GM12874 (cell line): ENCODE measurements at regions not wholly inside any gene's neighbourhood (a gene's known extent, or its start where the extent isn't known, plus 50 kb on each side); places are given as distances from the start of the nearest gene placed in this dataset.

Experiments used
- TF ChIP-seq, protein P1 (sequence below): IDR thresholded peaks from 2 replicates; pipeline ENCODE4 v1.5.1; 2011; ENCODE audit warnings: low read depth, mild to moderate bottlenecking, control low read depth, low read length, moderate library complexity; ENCODE audit not compliant: insufficient read depth

DNA sequence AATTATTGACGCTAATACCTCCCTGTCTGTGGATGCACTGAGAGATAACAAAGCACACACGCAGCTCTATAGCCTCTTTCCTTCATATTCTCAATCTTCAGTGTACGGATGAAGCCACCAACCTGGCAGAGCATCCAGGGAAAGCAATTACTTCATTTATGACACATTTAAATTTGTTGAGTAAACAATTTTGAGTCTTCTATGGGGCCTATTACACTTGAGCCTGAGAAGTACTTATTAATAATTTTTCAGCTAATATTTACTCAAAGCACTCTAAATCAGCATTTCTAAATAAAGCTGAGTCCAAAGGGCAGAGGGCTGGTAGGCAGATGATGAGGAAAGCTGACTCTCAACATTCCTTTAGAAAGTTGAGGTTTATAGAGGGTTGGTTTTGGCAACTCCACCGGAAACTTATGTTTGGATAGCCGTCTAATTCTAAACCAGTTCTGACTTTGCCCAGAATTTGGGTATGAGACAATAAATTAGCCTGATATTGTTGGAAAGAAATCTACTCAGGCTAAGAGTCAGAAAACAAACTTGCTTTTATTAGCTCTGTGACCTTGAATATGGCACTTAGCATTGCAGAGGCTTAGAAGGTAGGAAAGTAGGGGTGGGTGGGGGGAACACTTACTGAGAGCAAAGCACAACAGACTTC is 643.5 kb downstream of the CDH11 start:
- TF ChIP-seq, protein P1, sequence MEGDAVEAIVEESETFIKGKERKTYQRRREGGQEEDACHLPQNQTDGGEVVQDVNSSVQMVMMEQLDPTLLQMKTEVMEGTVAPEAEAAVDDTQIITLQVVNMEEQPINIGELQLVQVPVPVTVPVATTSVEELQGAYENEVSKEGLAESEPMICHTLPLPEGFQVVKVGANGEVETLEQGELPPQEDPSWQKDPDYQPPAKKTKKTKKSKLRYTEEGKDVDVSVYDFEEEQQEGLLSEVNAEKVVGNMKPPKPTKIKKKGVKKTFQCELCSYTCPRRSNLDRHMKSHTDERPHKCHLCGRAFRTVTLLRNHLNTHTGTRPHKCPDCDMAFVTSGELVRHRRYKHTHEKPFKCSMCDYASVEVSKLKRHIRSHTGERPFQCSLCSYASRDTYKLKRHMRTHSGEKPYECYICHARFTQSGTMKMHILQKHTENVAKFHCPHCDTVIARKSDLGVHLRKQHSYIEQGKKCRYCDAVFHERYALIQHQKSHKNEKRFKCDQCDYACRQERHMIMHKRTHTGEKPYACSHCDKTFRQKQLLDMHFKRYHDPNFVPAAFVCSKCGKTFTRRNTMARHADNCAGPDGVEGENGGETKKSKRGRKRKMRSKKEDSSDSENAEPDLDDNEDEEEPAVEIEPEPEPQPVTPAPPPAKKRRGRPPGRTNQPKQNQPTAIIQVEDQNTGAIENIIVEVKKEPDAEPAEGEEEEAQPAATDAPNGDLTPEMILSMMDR, result no peak

DNA sequence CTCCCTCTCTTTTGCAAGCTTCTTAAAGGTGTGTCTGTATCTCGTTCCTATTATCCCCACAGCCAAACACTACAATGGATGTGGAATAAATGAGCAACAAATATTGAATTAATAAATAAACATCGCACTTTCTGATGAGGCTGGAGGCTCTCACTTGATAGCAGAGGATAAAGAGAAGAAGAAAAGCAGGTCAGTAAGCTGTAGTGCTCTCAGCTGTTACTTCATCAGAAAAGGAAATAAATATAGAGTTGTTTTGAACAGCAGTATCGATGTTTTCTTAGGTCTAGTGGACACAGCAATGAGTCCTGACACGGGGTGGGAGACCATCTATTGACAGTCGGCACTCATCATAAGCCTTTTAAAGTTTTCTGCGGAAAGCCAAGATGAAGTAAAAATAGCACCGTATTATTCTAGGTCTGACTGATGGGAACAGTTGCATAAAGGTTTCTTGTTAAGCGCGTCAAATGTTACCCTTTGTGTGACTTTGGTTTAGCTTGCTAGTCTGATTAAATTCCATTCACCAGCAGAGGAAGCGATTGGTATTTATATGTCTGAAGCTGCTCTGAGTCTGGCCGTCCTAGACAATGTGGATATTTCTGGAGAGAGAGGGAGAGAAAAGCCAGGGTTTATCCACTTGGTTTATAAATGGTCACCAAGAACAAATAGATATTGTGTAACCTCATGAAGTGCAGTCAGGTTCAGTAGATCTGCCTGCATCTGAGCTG is 646.1 kb downstream of the CDH11 start:
- TF ChIP-seq, protein P1, result no peak

DNA sequence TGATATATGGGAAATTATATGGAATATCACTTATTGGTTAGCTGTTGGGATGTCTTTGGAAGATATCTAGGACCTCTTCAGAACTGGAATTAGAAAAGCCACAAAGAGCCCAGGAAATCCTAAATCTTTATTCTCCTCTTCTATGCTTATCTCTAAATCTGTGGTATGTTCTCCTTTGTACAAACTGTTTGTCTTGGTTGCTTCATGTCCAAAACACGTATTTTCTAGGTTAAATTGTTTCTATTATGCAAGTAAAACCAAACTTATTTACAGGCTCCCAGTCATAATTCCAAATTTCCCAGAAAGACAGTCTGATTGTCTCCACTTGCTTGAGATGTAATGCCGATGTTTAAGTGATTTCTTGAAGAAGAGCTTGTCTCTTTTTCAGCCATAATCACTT is 650.9 kb downstream of the CDH11 start:
- TF ChIP-seq, protein P1, result no peak

DNA sequence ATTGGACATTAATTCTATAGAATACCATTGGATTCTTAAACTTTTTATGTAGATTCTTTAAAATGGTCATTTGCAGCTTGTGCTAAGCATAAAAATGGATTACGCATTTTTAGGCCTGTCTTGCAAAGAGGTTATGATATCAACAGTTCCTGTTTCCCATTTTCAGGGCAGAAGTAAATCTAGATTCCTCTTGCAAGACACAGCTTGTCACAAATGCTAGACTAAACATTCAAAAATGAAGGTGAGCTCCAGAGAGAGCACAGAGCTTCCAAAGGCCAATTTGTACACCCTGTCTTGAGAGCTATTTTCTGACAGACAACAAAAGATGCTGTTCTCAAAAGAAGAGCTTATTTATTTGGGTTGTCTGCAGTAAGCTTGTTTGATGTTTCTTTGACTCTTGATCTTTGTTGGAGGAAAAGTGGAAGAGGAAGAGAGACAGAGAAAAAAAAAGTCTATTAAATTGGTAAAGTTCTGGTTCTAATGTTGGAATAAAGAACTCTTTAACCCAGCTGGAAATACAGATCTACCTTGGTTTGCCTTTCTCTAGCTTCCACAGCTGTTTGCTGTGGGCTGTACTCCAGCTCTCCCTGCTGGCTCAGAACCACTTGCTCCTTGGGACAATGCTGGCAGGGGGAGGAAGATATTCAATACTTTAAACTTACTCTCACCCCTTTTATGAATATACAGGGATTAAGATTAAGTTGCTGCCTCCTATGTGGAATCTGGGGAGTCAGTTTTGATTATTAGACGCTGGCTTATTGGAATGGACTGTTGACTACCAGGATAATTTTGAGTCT is 651.8 kb downstream of the CDH11 start:
- TF ChIP-seq, protein P1, result no peak

DNA sequence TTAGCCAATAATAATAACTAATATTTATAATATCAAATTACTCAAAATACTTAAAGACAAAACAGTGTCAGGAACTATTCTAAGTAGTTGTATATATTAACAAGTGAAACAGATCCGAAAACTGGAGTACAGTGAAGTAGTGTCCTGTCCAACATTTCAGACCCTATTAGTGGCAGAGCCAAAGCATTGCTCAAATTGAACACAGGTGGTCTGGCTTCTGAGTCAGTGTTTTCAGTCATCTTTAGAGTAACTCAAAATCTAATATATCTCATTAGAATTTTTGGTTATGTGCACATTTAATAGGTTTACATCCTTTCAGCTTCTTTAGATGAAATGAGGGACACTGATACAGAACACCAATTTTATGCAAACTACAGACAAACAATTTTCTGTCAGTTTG is 652.5 kb downstream of the CDH11 start:
- TF ChIP-seq, protein P1, result no peak

DNA sequence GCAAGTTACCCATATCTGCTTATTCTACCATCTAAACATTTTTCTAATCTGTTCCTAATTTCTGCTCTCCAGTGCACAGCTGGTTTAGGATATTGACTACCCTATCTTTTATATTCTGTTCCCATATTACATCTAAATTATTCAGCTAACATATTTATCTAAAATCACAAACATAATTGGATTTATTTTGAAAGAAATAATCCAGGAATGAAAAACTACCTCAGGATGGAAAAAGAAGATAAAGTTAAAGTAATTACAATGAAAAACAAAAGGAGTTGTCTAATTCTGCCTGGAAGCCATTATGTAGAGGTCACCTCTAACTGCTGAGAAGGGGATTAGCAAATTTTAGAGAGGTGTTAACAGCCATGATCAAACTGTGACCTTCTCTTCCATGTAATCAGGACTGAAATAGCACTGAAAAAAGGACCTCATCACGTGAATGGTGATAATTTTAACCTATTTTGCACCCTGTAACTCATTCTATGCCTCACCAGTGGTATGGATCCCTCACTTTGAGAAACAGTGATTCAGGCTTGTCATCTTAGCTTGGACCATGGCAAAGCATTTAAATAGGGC is 653.3 kb downstream of the CDH11 start:
- TF ChIP-seq, protein P1, result no peak

DNA sequence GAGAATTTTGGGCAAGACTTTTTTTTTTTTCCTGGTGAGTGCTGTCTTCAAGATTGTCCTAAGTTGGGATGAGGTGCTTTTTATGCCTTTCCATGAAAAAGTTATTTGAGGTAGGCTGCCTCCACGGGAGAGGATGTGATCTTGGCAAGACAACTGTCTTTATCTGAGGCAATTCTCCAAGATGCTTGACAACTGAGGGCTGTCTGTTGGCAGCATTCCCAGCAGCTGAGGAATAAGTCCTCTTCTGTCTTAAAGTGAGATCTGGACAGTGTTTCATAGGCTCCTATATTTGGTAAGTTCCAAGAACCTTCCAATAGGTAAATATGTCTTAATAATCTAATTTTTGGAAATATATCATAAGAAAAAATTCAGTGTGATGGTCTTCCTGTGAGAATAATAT is 662.0 kb downstream of the CDH11 start:
- TF ChIP-seq, protein P1, result no peak
